GM12878 (cell line): ENCODE measurements at regions not wholly inside any gene's neighbourhood (a gene's known extent, or its start where the extent isn't known, plus 50 kb on each side); places are given as distances from the start of the nearest gene placed in this dataset.

Source experiments
- ATAC-seq: fragments of 200-7000 bp; cut with Tn5 transposase; 3 replicates; pipeline ENCODE4 v1.9.1; 2020; ENCODE audit warnings: mild to moderate bottlenecking, moderate library complexity
- BruUV-seq: library from RNA; stranded (reverse); fragments of 400-500 nt; replicated peaks from 2 replicates; lab custom pipeline; 2021; lab: Mats Ljungman, UMichigan
- CTCF ChIA-PET: fragments of 300-600 bp; sonication (Branson Sonifier 250); formaldehyde crosslinking; extraction: SDS; loops from one replicate; lab custom pipeline; 2021; ENCODE audit warnings: inconsistent platforms; lab: Yijun Ruan, JAX
- POLR2A ChIA-PET: fragments of 350-600 bp; formaldehyde crosslinking; extraction: SDS; loops from one replicate; lab custom pipeline; 2021; ENCODE audit warnings: inconsistent platforms; lab: Charles Lee
- RAD21 ChIA-PET: fragments of 300-600 bp; sonication (Branson Sonifier 250); formaldehyde crosslinking; loops from one replicate; lab custom pipeline; 2023; ENCODE audit warnings: antibody characterized with exemption; ENCODE audit not compliant: unreplicated experiment; lab: Charles Lee
- SMC1A ChIA-PET: fragments of 300-600 bp; sonication (Branson Sonifier 250); formaldehyde crosslinking; loops from one replicate; lab custom pipeline; 2023; ENCODE audit not compliant: unreplicated experiment, uncharacterized antibody; lab: Charles Lee
- DNase-seq: peaks from one replicate; pipeline ENCODE4 v3.0.0-alpha.2; 2011; ENCODE audit warnings: low read depth, low spot score
- FAIRE-seq: peaks from 3 replicates; lab custom pipeline; 2011; peaks lifted over from hg19 to GRCh38; lab: Jason Lieb, UNC
- H2AFZ ChIP-seq: 2 replicates; pipeline ENCODE4 v1.6.0; 2011; ENCODE audit warnings: low read depth, low read length, control low read depth; ENCODE audit not compliant: control insufficient read depth
- H3K27ac ChIP-seq: 2 replicates; pipeline ENCODE4 v1.5.1; 2011; ENCODE audit warnings: control low read depth; ENCODE audit not compliant: control insufficient read depth, insufficient read depth
- H3K27me3 ChIP-seq, 2 experiments: replicated peaks in 1 of 2; 2 replicates each; pipeline versions ENCODE4 v1.6.0 to v1.6.1; 2011; ENCODE audit warnings: low read length in 1 of 2; ENCODE audit not compliant: control insufficient read depth in 2 of 2, insufficient read depth in 2 of 2
- H3K36me3 ChIP-seq, 2 experiments: 2 replicates each; pipeline ENCODE4 v1.5.1; 2011; ENCODE audit warnings: low read length in 1 of 2; ENCODE audit not compliant: control insufficient read depth in 2 of 2, insufficient read depth in 2 of 2
- H3K4me1 ChIP-seq: 2 replicates; pipeline ENCODE4 v1.6.1; 2011; ENCODE audit warnings: mild to moderate bottlenecking, low read length, moderate library complexity, mixed read lengths; ENCODE audit not compliant: control insufficient read depth, insufficient read depth
- H3K4me2 ChIP-seq: 2 replicates; pipeline ENCODE4 v1.6.0; 2011; ENCODE audit warnings: control low read depth; ENCODE audit not compliant: control insufficient read depth, insufficient read depth
- H3K4me3 ChIP-seq: fragments of 200-600 bp; sonication (generic); 2 replicates; pipeline ENCODE4 v1.5.1; 2016
- H3K79me2 ChIP-seq: 2 replicates; pipeline ENCODE4 v1.6.0; 2011; ENCODE audit warnings: low read length; ENCODE audit not compliant: control insufficient read depth, insufficient read depth
- H3K9ac ChIP-seq: 2 replicates; pipeline ENCODE4 v1.8.0; 2011; ENCODE audit warnings: low read length, control low read depth, mixed read lengths; ENCODE audit not compliant: control insufficient read depth, insufficient read depth
- H3K9me3 ChIP-seq: replicated peaks from 3 replicates; pipeline ENCODE4 v1.5.1; 2011; ENCODE audit warnings: mild to moderate bottlenecking, low read length; ENCODE audit not compliant: control insufficient read depth, insufficient read depth
- H4K20me1 ChIP-seq: 2 replicates; pipeline ENCODE4 v1.6.0; 2011; ENCODE audit not compliant: control insufficient read depth, insufficient read depth
- BCLAF1 ChIP-seq: fragments of 450-650 bp; IDR thresholded peaks from 2 replicates; pipeline ENCODE4 v1.6.1; 2017; ENCODE audit warnings: antibody characterized with exemption, mild to moderate bottlenecking, moderate library complexity
- BMI1 ChIP-seq: fragments of 450-650 bp; IDR thresholded peaks from 2 replicates; pipeline ENCODE4 v1.6.1; 2016; ENCODE audit warnings: mild to moderate bottlenecking, moderate library complexity, borderline replicate concordance
- CEBPB ChIP-seq, 2 experiments: fragments of 150-350 bp in 1 of 2; IDR thresholded peaks; 2 replicates each; pipeline ENCODE4 v1.6.1; 2012 to 2014; ENCODE audit warnings: low read depth in 2 of 2, low read length in 2 of 2, borderline replicate concordance in 1 of 2, inconsistent platforms in 1 of 2
- LARP7 ChIP-seq: fragments of 450-650 bp; IDR thresholded peaks from 2 replicates; pipeline ENCODE4 v1.6.1; 2017; ENCODE audit warnings: mild to moderate bottlenecking
- MXI1 ChIP-seq: fragments of 150-350 bp; IDR thresholded peaks from 2 replicates; pipeline ENCODE4 v1.6.1; 2011; ENCODE audit warnings: low read depth, mild to moderate bottlenecking, inconsistent platforms, low read length, improper control_type of control experiment
- YY1 ChIP-seq: IDR thresholded peaks from 2 replicates; pipeline ENCODE4 v1.6.1; 2011; ENCODE audit warnings: low read depth, mild to moderate bottlenecking, low read length
- ZNF24 ChIP-seq: fragments of 450-650 bp; IDR thresholded peaks from 2 replicates; pipeline ENCODE4 v1.6.1; 2017; ENCODE audit warnings: antibody characterized with exemption, mild to moderate bottlenecking
- ZNF622 ChIP-seq: fragments of 450-650 bp; IDR thresholded peaks from 2 replicates; pipeline ENCODE4 v1.6.1; 2017; ENCODE audit warnings: mild to moderate bottlenecking, inconsistent platforms
- WGBS: methylation state at CpG from one replicate; pipeline ENCODE4 v1.1.6; 2016; ENCODE audit warnings: low lambda C conversion rate; ENCODE audit not compliant: insufficient replicate concordance, insufficient coverage; ENCODE audit errors: missing lambda C conversion rate; 5-methylcytosine and 5-hydroxymethylcytosine counted together
- in situ Hi-C: fragments of 300-500 bp; cut with MboI; formaldehyde crosslinking; loops from 9 replicates; pipeline ENCODE4 v1.14.3; 2018; ENCODE audit warnings: mixed read lengths
- intact Hi-C: fragments of 100-400 bp; cut with micrococcal nuclease; formaldehyde crosslinking; loops from one replicate; pipeline ENCODE4 v1.14.2; 2022; ENCODE audit not compliant: unreplicated experiment
- TF ChIP-seq, protein P1 (sequence below): fragments of 450-650 bp; formaldehyde crosslinking; IDR thresholded peaks from 2 replicates; pipeline ENCODE4 v1.4.0; 2022; ENCODE audit warnings: mild to moderate bottlenecking, moderate library complexity

GRCh38 chr14:42642787-42643186 is 1036.1 kb downstream of the LRFN5 start (continued):
- TF ChIP-seq YY1 (no peak), CEBPB (IDR thresholded peaks at IDR 0.05; ENCODE audit: borderline replicate concordance in 1 of 2, low read depth in 2 of 2, low read length in 2 of 2) (no peak)

- intact Hi-C loops: no loop called here
- WGBS: 30% methylated on average over 5 of the region's 6 CpGs
- Histone ChIP-seq H3K4me3 (no peak overlapping the region), H3K4me2 (no peak overlapping the region), H3K9ac (no peak overlapping the region), H3K27ac (no peak overlapping the region), H3K9me3 (no peaks in the 10 kb centered on the region), H2AFZ (no peak overlapping the region), H3K27me3 (no peaks in the 10 kb centered on the region), H3K4me1 (no peaks in the 10 kb centered on the region), H4K20me1 (no peaks in the 10 kb centered on the region), H3K79me2 (no peaks in the 10 kb centered on the region), H3K36me3 (no peaks in the 10 kb centered on the region)
- no peak for FAIRE-seq
- TF ChIP-seq MXI1: no peak
- CTCF ChIA-PET: no interaction called here
- ATAC-seq: no peak
- DNase-seq: no peak
- RAD21 ChIA-PET: no interaction called here
- SMC1A ChIA-PET: interaction anchor here (0.6 to 0.9 kb wide), 2 partner anchors 40 to 94 kb away, joined by 3 to 5 read pairs; no protein-coding TSS in a partner anchor
- in situ Hi-C loops: no loop called here
- no TSS peak for BruUV-seq
- POLR2A ChIA-PET: no interaction called here
Measured at GRCh38 chr14:42633504-42634095, 1026.9 kb downstream of the LRFN5 start.

GRCh38 chr14:42629553-42629952 is 1022.9 kb downstream of the LRFN5 start:
- no TSS peak for BruUV-seq
- no peak for ATAC-seq
- FAIRE-seq: no peak
- Histone ChIP-seq H3K79me2 (no peaks in the 10 kb centered on the region), H3K4me3 (no peak overlapping the region), H4K20me1 (no peaks in the 10 kb centered on the region), H3K9ac (no peak overlapping the region), H3K36me3 (no peaks in the 10 kb centered on the region), H3K4me2 (no peak overlapping the region), H3K27ac (no peak overlapping the region), H2AFZ (no peak overlapping the region), H3K27me3 (no peaks in the 10 kb centered on the region), H3K4me1 (no peaks in the 10 kb centered on the region), H3K9me3 (no peaks in the 10 kb centered on the region)
- intact Hi-C loops: no loop called here
- ChIA-PET SMC1A (no interaction called here), RAD21 (no interaction called here), POLR2A (no interaction called here), CTCF (interaction anchor here (0.6 to 1.2 kb wide), 2 partner anchors 12 to 327 kb away, joined by 4 read pairs; no protein-coding TSS in a partner anchor)
- DNase-seq: no peak
- in situ Hi-C loops: no loop called here
- 8% methylated on average over 1 of the region's 1 CpG for WGBS
- TF ChIP-seq BMI1 (no peak), ZNF24 (no peak), ZNF622 (no peak), LARP7 (no peak), BCLAF1 (no peak)
- TF ChIP-seq, protein P1, sequence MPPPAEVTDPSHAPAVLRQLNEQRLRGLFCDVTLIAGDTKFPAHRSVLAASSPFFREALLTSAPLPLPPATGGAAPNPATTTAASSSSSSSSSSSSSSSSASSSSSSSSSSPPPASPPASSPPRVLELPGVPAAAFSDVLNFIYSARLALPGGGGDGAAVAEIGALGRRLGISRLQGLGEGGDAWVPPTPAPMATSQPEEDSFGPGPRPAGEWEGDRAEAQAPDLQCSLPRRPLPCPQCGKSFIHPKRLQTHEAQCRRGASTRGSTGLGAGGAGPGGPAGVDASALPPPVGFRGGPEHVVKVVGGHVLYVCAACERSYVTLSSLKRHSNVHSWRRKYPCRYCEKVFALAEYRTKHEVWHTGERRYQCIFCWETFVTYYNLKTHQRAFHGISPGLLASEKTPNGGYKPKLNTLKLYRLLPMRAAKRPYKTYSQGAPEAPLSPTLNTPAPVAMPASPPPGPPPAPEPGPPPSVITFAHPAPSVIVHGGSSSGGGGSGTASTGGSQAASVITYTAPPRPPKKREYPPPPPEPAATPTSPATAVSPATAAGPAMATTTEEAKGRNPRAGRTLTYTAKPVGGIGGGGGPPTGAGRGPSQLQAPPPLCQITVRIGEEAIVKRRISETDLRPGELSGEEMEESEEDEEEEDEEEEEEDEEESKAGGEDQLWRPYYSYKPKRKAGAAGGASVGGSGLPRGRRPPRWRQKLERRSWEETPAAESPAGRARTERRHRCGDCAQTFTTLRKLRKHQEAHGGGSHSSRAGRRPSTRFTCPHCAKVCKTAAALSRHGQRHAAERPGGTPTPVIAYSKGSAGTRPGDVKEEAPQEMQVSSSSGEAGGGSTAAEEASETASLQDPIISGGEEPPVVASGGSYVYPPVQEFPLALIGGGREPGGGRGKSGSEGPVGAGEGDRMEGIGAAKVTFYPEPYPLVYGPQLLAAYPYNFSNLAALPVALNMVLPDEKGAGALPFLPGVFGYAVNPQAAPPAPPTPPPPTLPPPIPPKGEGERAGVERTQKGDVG (CRISPR knock-in tag): no peak
